ENCODE measurements at regions not wholly inside any gene's neighbourhood (a gene's known extent, or its start where the extent isn't known, plus 50 kb on each side); places are given as distances from the start of the nearest gene placed in this dataset.

- Histone ChIP-seq H4K8ac (replicated peaks; ENCODE audit: insufficient read length, low read depth, low read length) (no peak overlapping the region), H3K14ac (ENCODE audit: insufficient read depth, low read length) (no peak overlapping the region), H3T11ph (ENCODE audit: low read length) (no peak overlapping the region), H2AFZ (ENCODE audit: low read length) (no peak overlapping the region), H4K91ac (ENCODE audit: insufficient read length, low read depth, low read length) (no peak overlapping the region), H4K5ac (ENCODE audit: insufficient read length, low read depth, low read length) (no peak overlapping the region), H3K4me1 (ENCODE audit: insufficient read depth, low read length) (no peaks in the 10 kb centered on the region), H2BK5ac (ENCODE audit: insufficient read length, low read length) (no peak overlapping the region), H3K27me3 (ENCODE audit: insufficient read depth, low read length) (no peaks in the 10 kb centered on the region), H4K20me1 (ENCODE audit: control insufficient read depth, insufficient read depth, insufficient read length) (no peaks in the 10 kb centered on the region), H3K56ac (ENCODE audit: insufficient read length, low read depth, low read length) (no peak overlapping the region), H2BK120ac (ENCODE audit: low read depth, low read length, poor library complexity, severe bottlenecking) (no peak overlapping the region), H3K4me2 (ENCODE audit: insufficient read depth, insufficient read length, low read length) (no peak overlapping the region), H3K9me3 (ENCODE audit: control insufficient read depth, low read depth, low read length) (no peaks in the 10 kb centered on the region), H3K23ac (ENCODE audit: insufficient read length, low read depth, low read length) (no peak overlapping the region), H2AK5ac (ENCODE audit: insufficient read length, low read length) (no peak overlapping the region), H3K4ac (ENCODE audit: low read depth, low read length) (no peak overlapping the region), H3K79me1 (ENCODE audit: insufficient read depth, low read depth, low read length, poor library complexity, severe bottlenecking) (no peaks in the 10 kb centered on the region), H2BK20ac (ENCODE audit: low read depth, low read length, poor library complexity, severe bottlenecking) (no peak overlapping the region), H3K18ac (ENCODE audit: insufficient read length, low read depth, low read length) (no peak overlapping the region), H3K9ac (ENCODE audit: extremely low read depth, insufficient read length, low read length) (no peak overlapping the region), H2BK12ac (ENCODE audit: insufficient read length, low read depth, low read length) (no peak overlapping the region), H3K79me2 (ENCODE audit: insufficient read depth, low read length) (no peaks in the 10 kb centered on the region), H2BK15ac (ENCODE audit: low read depth, low read length) (no peak overlapping the region), H3K23me2 (ENCODE audit: insufficient read length, low read depth, low read length, poor library complexity, severe bottlenecking) (no peaks in the 10 kb centered on the region), H3K27ac (ENCODE audit: insufficient read length, low read depth, low read length) (no peak overlapping the region)
- no CpG with 5 or more reads among the region's 1 CpG for WGBS (ENCODE audit: extremely low coverage, insufficient read length, low lambda C conversion rate)
- no peak for DNase-seq
- no peak overlapping the region for H3K4me3 Mint-ChIP-seq
- no peaks in the 10 kb centered on the region for H3K4me1 Mint-ChIP-seq
- H3K9me3 Mint-ChIP-seq: peaks cover 0 to 2% of the 10 kb centered on the region in 2 experiments; a peak in 2 of 5 replicates
- no peak overlapping the region for H3K27ac Mint-ChIP-seq
- no peaks in the 10 kb centered on the region; a peak in 1 of 7 replicates for H3K36me3 Mint-ChIP-seq (ENCODE audit: insufficient read depth in 1 of 3, low read depth in 3 of 3)
- no peak for TF ChIP-seq CTCF (conservative IDR thresholded peaks at IDR 0.05)
- H3K27me3 Mint-ChIP-seq (ENCODE audit: low read depth): peaks cover 7% of the 10 kb centered on the region
These were observed 212.8 kb downstream of the FGF9 start for GRCh38 chr13:21883713-21884112.
